Thymus (tissue), 11 donors: ENCODE measurements at regions not wholly inside any gene's neighbourhood (a gene's known extent, or its start where the extent isn't known, plus 50 kb on each side); places are given as distances from the start of the nearest gene placed in this dataset.

Experiments used
- DNase-seq, 9 donors: peaks; one replicate each; pipeline ENCODE4 v3.0.0-alpha.2; 2013; ENCODE audit warnings: low spot score in 9 of 9, low read depth in 6 of 9, missing footprints in 1 of 9
- H3K27ac ChIP-seq, 2 donors: one replicate each; pipeline ENCODE4 v1.5.1; 2013; ENCODE audit warnings: control low read depth in 1 of 2, low read depth in 1 of 2, low read length in 1 of 2, mild to moderate bottlenecking in 1 of 2, moderate library complexity in 1 of 2
- H3K27me3 ChIP-seq, 2 donors: one replicate each; pipeline ENCODE4 v1.5.1; 2013; ENCODE audit warnings: low read length in 1 of 2; ENCODE audit not compliant: control insufficient read depth in 2 of 2, insufficient read depth in 1 of 2
- H3K36me3 ChIP-seq, 2 donors: one replicate each; pipeline ENCODE4 v1.5.1; 2013; ENCODE audit warnings: low read length in 1 of 2, mild to moderate bottlenecking in 1 of 2, moderate library complexity in 1 of 2; ENCODE audit not compliant: control insufficient read depth in 2 of 2, insufficient read depth in 2 of 2
- H3K4me1 ChIP-seq, 2 donors: one replicate each; pipeline ENCODE4 v1.5.1; 2013; ENCODE audit warnings: low read length in 2 of 2; ENCODE audit not compliant: control insufficient read depth in 2 of 2, insufficient read depth in 2 of 2
- H3K4me3 ChIP-seq, 2 donors: one replicate each; pipeline ENCODE4 v1.5.1; 2013; ENCODE audit warnings: low read length in 2 of 2, control low read depth in 1 of 2, mild to moderate bottlenecking in 1 of 2
- H3K9me3 ChIP-seq, 2 donors: one replicate each; pipeline ENCODE4 v1.5.1; 2013; ENCODE audit warnings: low read length in 1 of 2, mild to moderate bottlenecking in 1 of 2; ENCODE audit not compliant: control insufficient read depth in 2 of 2, insufficient read depth in 1 of 2
- WGBS: extraction: QIAGEN DNeasy Blood & Tissue Kit; methylation state at CpG from one replicate; pipeline ENCODE4 v1.1.7; 2013; 5-methylcytosine and 5-hydroxymethylcytosine counted together
- donor health status: healthy.

DNA sequence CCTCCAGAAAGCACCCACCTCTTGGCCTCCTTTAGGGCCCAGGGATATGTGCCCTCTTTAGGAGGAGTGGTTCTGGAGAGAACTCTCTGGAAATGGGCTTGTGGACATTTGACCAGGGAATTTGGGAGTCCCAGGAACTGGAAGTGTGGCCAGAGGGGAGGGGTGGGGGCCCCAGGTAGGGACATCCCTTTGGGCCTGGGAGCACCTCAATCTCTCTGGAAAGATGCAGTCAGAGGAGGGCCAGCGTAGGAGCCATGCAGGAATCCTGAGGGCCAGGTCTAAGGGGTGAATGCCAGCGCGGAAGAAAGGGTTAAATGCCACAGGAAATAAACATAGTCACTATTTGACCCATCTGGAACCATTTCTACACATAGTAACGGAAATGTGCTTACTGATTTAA is 50.3 kb upstream of the ITGA11 start:
- no peaks in the 10 kb centered on the region for H3K4me1 ChIP-seq

GRCh38 chr15:68483165-68483564 is 51.2 kb upstream of the ITGA11 start:
- Histone ChIP-seq H3K36me3 (no peaks in the 10 kb centered on the region), H3K27me3 (peaks cover 0 to 3% of the 10 kb centered on the region in 2 donors), H3K27ac (no peak overlapping the region), H3K4me1 (no peaks in the 10 kb centered on the region), H3K4me3 (no peak overlapping the region), H3K9me3 (no peaks in the 10 kb centered on the region)
- 98% methylated on average over 3 of the region's 3 CpGs for WGBS
- no peak for DNase-seq

More for the DNA sequence above, 50.3 kb upstream of the ITGA11 start:
- WGBS: 81% methylated on average over 4 of the region's 4 CpGs
- Histone ChIP-seq H3K27ac (no peak overlapping the region), H3K4me3 (no peak overlapping the region), H3K9me3 (no peaks in the 10 kb centered on the region), H3K27me3 (peaks cover 0 to 3% of the 10 kb centered on the region in 2 donors), H3K36me3 (no peaks in the 10 kb centered on the region)
- DNase-seq: no peak

DNA sequence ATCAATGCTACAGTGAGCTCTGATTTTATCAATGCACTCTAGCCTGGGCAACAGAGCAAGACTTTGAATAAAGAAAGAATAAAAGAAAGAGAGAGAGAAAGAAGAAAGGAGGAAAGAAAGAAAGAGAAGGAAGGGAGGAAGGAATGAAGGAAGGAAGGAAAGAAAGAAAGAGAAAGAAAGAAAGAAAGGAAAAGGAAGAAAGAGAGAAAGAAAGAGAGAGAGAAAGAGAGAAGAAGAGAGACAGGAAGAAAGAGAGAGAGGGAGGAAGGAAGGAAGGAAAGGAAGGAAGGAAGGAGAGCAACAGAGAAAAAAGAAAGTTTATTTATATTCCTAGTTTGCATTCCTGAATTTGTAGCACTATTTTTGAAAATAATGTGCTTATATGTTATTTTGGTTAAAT is 52.3 kb upstream of the ITGA11 start:
- no peaks in the 10 kb centered on the region for H3K4me1 ChIP-seq
- no peaks in the 10 kb centered on the region for H3K36me3 ChIP-seq
- no peaks in the 10 kb centered on the region for H3K9me3 ChIP-seq
- H3K4me3 ChIP-seq: no peak overlapping the region
- DNase-seq: no peak
- H3K27me3 ChIP-seq: peaks cover 0 to 3% of the 10 kb centered on the region in 2 donors
- no peak overlapping the region for H3K27ac ChIP-seq

DNA sequence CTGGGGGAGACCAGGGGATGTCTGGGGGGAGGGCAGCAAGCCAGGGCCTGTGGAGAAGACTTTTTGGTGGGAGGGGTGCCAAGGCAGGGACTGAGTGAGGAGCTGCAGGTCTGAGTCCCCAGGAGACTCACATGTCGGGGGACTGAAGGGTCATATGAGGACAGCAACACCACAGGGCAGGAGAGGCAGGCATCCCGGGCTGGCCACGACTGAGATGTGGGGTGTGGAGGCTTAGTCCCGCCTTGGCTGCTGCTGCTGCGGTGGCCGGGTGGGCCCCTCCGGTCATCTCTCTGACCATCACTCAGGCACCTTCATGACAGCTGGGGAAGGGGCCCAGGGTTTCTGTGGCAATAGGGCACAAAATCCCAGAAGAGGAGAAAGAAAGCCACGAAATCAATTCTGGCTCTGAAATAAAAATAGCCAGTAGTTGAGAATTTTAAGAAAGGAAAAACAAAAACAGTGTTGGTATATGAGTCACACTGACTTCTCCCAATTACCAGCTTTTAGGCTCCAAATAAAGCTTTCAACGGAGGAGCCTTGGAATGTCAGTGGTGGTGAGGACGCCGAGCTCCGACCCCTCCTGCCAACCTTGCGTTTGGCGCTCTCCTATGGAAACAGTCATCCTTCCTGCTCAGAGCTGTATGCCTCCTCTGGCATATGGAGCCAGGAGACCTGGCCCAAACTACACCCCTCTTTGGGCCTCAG is 52.9 kb upstream of the ITGA11 start:
- Histone ChIP-seq H3K4me3 (no peak overlapping the region), H3K4me1 (no peaks in the 10 kb centered on the region), H3K27me3 (peaks cover 0 to 3% of the 10 kb centered on the region in 2 donors), H3K36me3 (no peaks in the 10 kb centered on the region), H3K27ac (no peak overlapping the region), H3K9me3 (no peaks in the 10 kb centered on the region)
- no peak for DNase-seq
- whole genome bisulfite sequencing: 91% methylated on average over 14 of the region's 14 CpGs

DNA sequence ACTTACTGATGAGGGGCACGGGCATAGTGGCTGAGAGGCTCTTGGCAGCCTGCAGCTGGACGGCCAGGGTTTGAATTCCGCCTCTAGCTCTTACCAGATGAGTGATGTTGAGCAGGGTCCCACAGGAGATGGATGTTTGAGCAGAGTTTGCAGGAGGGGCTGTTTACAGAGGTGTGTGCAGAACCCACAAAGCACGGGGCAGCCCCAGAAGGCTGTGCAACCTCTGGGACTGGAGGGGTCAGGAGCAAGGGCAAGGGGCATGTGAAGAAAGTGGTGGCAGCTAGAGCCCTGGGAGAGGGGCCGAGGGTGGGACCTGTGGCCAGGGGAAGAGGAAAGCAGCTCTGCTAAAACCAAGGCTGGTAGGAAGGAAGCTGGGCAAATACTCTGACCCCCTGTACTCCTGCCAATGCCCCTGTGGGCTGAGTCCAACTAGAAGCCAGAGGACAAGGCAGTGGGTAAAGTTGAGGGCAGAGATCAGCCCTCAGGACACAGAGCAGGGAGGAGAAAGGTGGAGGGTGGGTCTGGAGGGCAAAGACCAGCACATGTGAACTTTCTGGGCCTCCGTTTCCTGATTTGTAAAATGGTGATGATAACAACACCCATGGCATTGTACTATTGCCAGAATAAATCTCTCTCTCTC is 53.9 kb upstream of the ITGA11 start:
- Histone ChIP-seq H3K4me1 (no peaks in the 10 kb centered on the region), H3K27ac (no peak overlapping the region), H3K9me3 (no peaks in the 10 kb centered on the region), H3K27me3 (peaks cover 0 to 3% of the 10 kb centered on the region in 2 donors), H3K4me3 (no peak overlapping the region), H3K36me3 (no peaks in the 10 kb centered on the region)
- 92% methylated on average over 6 of the region's 6 CpGs for WGBS
- DNase-seq: no peak

DNA sequence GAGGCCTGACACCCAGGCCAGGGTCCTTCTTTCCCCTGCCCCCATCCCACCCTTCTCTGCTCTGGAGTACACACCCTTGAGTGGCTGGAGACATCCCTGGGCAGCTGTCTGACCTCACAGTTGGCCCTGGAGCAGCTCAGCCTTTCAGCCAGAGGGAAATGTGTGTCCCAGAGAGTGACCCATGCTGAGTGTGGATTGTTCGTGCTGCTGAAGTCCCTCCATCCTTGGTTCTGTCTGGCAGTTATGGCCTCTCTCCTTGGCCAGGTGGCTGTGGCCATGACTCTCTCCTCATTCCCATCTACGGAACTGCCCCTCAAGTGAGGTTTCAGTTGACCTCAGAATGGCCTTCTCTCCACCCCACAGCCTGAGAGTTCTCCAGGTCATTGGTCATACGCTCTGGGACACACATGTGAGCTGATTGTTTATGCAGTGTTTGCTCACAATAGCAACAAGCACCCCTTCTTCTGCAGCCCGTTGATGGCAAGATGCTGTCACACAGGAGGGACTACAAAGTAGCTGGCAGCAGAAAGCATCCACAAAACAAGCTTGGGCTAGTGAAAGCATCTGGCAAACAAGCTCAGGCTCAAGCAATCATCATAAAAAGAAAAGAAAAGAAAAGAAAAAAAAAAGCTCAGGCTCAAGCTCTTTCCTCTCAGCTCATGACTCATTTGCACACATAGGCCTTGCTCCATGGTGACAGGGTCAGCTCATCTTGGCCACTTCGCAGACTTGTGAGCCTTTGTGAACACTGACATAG is 55.3 kb upstream of the ITGA11 start:
- Histone ChIP-seq H3K27ac (no peak overlapping the region), H3K4me1 (no peaks in the 10 kb centered on the region), H3K9me3 (no peaks in the 10 kb centered on the region), H3K4me3 (no peak overlapping the region), H3K36me3 (no peaks in the 10 kb centered on the region), H3K27me3 (peaks cover 0 to 3% of the 10 kb centered on the region in 2 donors)
- DNase-seq: no peak
- 77% methylated on average over 5 of the region's 5 CpGs for WGBS

GRCh38 chr15:68488290-68488689 is 56.3 kb upstream of the ITGA11 start:
- DNase-seq: no peak
- Histone ChIP-seq H3K27ac (no peak overlapping the region), H3K4me3 (no peak overlapping the region), H3K36me3 (no peaks in the 10 kb centered on the region), H3K9me3 (no peaks in the 10 kb centered on the region), H3K27me3 (peaks cover 0 to 5% of the 10 kb centered on the region in 2 donors), H3K4me1 (no peaks in the 10 kb centered on the region)
- whole genome bisulfite sequencing: 67% methylated on average over 5 of the region's 5 CpGs

GRCh38 chr15:68488966-68489365 is 57.0 kb upstream of the ITGA11 start:
- Histone ChIP-seq H3K9me3 (no peaks in the 10 kb centered on the region), H3K4me3 (no peak overlapping the region), H3K27me3 (peaks cover 0 to 5% of the 10 kb centered on the region in 2 donors), H3K36me3 (no peaks in the 10 kb centered on the region), H3K4me1 (no peaks in the 10 kb centered on the region), H3K27ac (no peak overlapping the region)
- WGBS: 84% methylated on average over 5 of the region's 5 CpGs
- no peak for DNase-seq

DNA sequence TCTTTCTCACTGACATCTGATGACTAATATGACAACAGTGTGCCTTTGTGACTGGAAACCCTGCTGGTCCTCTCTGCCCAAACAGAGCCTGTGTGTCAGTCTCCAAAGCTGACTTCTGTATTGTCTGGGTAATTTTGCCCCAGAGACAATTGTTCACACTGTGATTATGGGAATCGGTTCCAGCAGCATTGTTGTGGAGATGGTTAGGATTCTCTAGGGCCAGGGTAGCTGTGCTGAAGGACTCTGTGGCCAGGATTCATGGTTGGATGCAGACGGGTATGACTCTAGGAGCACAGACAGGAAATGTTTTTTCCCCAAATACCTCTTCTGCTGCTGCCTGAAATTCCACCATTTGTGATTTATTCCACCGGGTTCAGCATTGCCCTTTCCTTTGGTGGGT is 57.5 kb upstream of the ITGA11 start:
- Histone ChIP-seq H3K27me3 (peaks cover 0 to 5% of the 10 kb centered on the region in 2 donors), H3K27ac (no peak overlapping the region), H3K9me3 (no peaks in the 10 kb centered on the region), H3K36me3 (no peaks in the 10 kb centered on the region), H3K4me3 (no peak overlapping the region), H3K4me1 (no peaks in the 10 kb centered on the region)
- DNase-seq: no peak
- 67% methylated on average over 3 of the region's 3 CpGs for WGBS
